ENCODE measurements at regions not wholly inside any gene's neighbourhood (a gene's known extent, or its start where the extent isn't known, plus 50 kb on each side); places are given as distances from the start of the nearest gene placed in this dataset.
"Not testable (repeated sequence)": the region's sequence is repeated elsewhere in the genome, so short reads cannot be mapped to it uniquely, and the experiment has no call there.

- no peak for DNase-seq (ENCODE audit: insufficient read length, low spot score)
- no peak for FAIRE-seq
Measured at GRCh38 chr10:7070950-7071349, 339.9 kb downstream of the SFMBT2 start.

DNA sequence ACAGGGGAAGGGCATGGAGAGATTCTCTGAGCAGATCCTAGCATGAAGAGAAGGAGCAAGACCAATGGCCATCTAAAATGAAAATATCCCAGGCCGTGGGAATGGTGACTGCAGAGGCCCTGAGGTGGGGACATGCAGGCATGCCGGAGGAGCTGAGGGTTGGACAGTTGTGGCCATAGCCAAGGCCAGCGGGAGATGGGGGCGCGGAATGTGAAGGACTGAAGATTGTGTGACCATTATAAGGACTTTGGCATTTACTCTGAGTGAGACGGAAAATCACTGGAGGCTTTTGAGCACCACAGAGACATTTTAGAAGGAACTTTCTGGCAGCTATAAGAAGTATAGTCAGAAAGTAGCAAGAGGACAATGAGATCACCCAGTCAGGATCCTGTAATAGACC, 341.1 kb downstream of the SFMBT2 start:
- FAIRE-seq (no peak), DNase-seq (ENCODE audit: insufficient read length, low spot score) (no peak)

GRCh38 chr10:7056216-7056615, 354.6 kb downstream of the SFMBT2 start:
- FAIRE-seq, result no peak
- no peak for DNase-seq (ENCODE audit: insufficient read length, low spot score)

DNA sequence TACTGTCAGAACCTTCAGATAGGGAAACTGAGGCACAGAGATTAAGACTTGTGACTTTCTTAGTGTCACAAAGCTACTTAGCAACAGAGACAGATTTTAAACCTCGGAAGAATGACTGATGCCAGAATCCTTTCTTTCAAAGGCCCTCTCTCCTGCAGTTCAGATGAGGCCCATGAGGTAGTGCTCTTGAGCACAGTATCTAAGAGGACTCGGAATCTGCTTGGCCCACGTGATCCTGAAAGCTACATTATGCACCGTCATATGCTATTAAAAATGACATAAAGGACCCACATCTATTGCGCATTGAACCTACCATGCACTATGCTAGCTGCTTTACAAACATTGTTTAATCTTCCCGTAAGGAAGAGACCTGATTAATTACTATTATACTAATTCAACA, 355.9 kb downstream of the SFMBT2 start:
- FAIRE-seq, result no peak
- no peak for DNase-seq (ENCODE audit: insufficient read length, low spot score)

GRCh38 chr10:7053195-7053594, 357.6 kb downstream of the SFMBT2 start:
- FAIRE-seq, result no peak
- no peak for DNase-seq (ENCODE audit: insufficient read length, low spot score)

- not testable (repeated sequence) for DNase-seq (ENCODE audit: insufficient read length, low spot score); FAIRE-seq
Measured at GRCh38 chr10:7050024-7050423, 360.8 kb downstream of the SFMBT2 start.

DNA sequence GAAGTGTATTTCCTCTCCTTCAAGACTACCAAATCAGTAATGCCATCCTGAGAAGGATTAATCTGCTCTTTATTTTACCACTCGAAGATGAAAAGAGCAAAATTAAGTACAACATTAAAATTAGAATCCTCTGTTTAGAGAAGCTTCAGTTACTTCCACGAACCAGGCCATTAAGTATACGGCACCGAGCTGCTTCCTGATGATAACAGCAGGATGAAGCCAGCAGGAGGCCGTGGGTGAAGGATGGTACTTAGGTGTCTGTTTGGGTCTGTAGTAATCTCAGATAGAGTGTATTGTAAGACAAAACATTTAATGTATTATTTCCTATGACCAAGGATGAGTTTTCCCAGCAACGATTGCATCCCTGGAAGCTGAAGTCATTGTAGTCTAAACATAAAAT, 362.8 kb downstream of the SFMBT2 start:
- DNase-seq (ENCODE audit: insufficient read length, low spot score) (no peak), FAIRE-seq (no peak)

- DNase-seq (ENCODE audit: insufficient read length, low spot score), result peak; percentile 7
- no peak for FAIRE-seq
Measured at GRCh38 chr10:7046615-7047014, 364.2 kb downstream of the SFMBT2 start.

DNA sequence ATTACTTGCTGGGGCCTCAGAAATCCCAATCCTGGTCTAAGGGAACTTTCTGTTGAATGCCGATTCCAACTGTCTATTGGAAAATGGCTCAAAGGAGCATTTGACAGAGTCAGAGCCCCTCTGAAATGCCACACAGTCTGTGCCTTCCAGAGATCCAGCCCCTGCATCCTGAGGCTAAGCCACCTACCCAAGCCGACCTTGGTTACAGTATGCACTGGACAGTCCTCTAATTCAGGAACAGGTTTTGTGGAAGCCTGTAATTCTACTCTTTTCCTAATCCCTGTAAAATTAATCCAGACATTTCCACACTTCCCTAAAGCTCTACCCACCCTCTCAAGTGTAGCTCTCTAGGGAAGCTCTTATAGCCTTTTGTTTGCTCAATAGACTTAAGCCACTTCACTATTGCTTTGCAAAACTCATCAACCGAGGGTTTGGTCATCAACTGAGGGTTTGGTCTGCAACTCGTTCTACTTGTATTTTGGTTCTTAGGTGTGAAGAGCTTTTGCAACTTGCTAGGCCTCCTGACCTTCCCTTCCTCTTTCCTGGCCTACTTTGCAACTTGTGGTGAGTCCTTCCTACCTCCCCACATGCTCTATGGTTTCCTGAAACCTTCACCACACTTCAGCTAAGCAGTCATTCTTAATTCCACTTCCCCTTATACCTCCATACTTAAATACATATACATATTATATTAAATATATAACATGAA, 364.8 kb downstream of the SFMBT2 start:
- DNase-seq (ENCODE audit: insufficient read length, low spot score) (peak; percentile 15), FAIRE-seq (peak; percentile 71)

DNA sequence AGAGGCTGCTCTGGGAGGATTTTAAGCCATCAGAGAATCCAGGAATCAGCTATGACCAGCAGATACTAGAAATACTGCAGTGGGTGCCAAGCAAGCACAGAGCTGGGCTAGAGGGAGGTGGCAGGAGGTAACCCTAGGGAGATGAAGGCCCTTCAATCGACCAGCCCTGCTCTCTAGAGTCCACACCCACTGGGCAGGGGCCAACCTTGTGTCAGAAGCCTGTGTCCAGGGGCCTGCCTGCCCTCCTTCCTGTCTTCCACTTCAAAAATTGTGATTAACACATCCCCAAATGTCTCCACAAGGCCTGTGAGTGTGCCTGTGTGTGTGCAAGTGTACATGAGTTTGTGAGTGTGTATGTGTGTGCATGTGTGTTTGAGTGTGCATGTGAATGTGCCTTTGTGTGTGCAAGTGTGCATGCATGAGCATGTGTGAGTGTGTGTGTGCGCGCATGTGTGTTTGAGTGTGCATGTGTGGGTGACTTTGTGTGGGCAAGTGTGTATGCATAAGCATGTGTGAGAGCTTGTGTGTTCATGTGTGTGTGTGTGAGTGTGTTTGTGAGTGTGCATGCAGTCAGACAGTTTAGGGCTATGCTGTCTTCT, 367.7 kb downstream of the SFMBT2 start:
- DNase-seq (ENCODE audit: insufficient read length, low spot score), result no peak
- FAIRE-seq, result no peak

GRCh38 chr10:7042419-7043054, 368.3 kb downstream of the SFMBT2 start:
- FAIRE-seq, result no peak
- DNase-seq (ENCODE audit: insufficient read length, low spot score), result no peak

GRCh38 chr10:7042000-7042399, 368.8 kb downstream of the SFMBT2 start:
- no peak for DNase-seq (ENCODE audit: insufficient read length, low spot score)
- no peak for FAIRE-seq

GRCh38 chr10:7040681-7041080, 370.2 kb downstream of the SFMBT2 start:
- no peak for FAIRE-seq
- no peak for DNase-seq (ENCODE audit: insufficient read length, low spot score)

DNA sequence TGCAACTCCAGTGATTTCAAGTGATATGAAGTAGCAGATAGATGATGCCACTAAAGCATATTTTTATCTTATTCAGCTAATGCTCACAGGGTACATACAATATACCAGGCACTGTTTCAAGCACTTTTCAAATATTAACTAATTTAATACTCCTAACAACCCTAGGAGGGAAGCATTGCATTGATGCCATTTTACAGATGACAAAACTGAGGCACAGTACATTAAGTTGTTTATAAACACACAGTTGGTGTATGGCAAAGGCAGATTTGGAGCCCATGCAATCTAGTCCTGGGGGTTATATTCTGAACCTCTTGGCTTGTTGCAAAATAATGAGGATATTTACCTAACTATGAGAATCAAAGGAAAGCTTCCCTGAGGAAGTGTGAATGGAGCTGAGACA, 371.0 kb downstream of the SFMBT2 start:
- no peak for DNase-seq (ENCODE audit: insufficient read length, low spot score)
- FAIRE-seq, result no peak

DNA sequence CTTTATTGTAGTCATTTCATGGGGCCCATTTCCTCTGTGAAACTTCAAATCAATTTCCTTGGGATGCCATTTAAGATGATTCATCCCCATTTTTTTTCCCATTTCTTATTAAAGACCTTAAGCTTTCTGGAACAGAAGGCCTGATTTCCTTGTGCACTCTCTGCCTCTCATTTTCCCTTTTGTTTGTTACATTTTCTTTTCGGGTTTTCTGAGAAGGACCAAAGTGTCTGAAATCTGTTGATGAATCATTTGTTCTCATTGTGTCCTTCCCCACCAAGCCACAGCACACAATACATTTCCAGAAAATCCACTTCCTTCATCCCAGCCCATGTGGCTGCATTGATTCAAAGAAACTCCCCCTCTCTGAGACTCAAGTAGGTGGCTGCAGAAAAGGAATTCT, 372.4 kb downstream of the SFMBT2 start:
- FAIRE-seq (no peak), DNase-seq (ENCODE audit: insufficient read length, low spot score) (no peak)

- not testable (repeated sequence) for DNase-seq (ENCODE audit: insufficient read length, low spot score); FAIRE-seq
Measured at GRCh38 chr10:7037434-7037833, 373.4 kb downstream of the SFMBT2 start.

DNA sequence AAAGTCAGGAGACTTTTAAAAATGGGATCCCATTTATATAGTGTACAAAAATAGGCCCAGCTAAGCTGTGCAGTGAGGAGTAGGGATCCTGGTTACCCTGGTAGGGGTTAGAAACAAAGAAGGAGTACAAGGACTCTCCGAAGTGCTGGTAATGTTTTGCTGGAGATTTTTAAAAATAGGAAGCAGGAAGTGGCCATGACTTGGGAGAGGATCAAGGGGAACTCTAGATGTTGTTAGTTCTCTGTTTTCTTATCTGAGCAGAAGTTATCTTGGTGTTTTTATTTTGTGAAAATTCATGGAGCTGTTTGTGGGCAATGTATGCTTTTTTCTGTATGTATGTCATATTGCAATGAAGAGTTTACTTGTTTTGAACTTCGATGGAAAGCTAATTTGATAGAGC, 373.9 kb downstream of the SFMBT2 start:
- FAIRE-seq (no peak), DNase-seq (ENCODE audit: insufficient read length, low spot score) (no peak)

- FAIRE-seq (no peak), DNase-seq (ENCODE audit: insufficient read length, low spot score) (no peak)
Measured at GRCh38 chr10:7035126-7035761, 375.6 kb downstream of the SFMBT2 start.

GRCh38 chr10:7033031-7033430, 377.8 kb downstream of the SFMBT2 start:
- FAIRE-seq (no peak), DNase-seq (ENCODE audit: insufficient read length, low spot score) (no peak)

- FAIRE-seq (no peak), DNase-seq (ENCODE audit: insufficient read length, low spot score) (no peak)
Measured at GRCh38 chr10:7030134-7030855, 380.5 kb downstream of the SFMBT2 start.

GRCh38 chr10:7029672-7030071, 381.2 kb downstream of the SFMBT2 start:
- FAIRE-seq (no peak), DNase-seq (ENCODE audit: insufficient read length, low spot score) (no peak)
